22Rv1 (cell line): ENCODE measurements at regions not wholly inside any gene's neighbourhood (a gene's known extent, or its start where the extent isn't known, plus 50 kb on each side); places are given as distances from the start of the nearest gene placed in this dataset.

Experiments used
- H3K27ac ChIP-seq: fragments of 450-650 bp; 2 replicates; pipeline ENCODE4 v1.5.1; 2017
- ZFX ChIP-seq: fragments of 450-650 bp; IDR thresholded peaks from 2 replicates; pipeline ENCODE4 v1.6.1; 2017; ENCODE audit warnings: antibody characterized with exemption, borderline replicate concordance
- TF ChIP-seq, protein P1 (sequence below): fragments of 450-650 bp; IDR thresholded peaks from 2 replicates; pipeline ENCODE4 v1.5.1; 2017; ENCODE audit warnings: mild to moderate bottlenecking

DNA sequence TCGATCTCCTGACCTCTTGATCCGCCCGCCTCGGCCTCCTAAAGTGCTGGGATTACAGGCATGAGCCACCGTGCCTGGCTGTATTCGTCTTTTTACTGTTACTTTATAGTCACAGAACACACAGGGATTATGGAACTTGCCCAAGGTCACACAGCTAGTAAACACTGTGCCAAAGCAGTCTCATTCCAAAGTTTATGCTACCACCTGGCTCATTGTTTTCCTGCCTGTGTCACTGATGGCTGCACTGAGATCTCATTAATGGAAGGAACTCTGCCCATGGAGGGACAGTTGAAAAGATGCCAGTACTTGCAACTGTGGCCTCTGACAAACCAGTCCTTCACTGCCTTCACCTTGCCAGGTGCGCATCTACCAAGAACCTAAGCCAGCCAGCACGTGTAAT is 517.7 kb downstream of the BCOR start:
- H3K27ac ChIP-seq = no peak overlapping the region
- TF ChIP-seq, protein P1, sequence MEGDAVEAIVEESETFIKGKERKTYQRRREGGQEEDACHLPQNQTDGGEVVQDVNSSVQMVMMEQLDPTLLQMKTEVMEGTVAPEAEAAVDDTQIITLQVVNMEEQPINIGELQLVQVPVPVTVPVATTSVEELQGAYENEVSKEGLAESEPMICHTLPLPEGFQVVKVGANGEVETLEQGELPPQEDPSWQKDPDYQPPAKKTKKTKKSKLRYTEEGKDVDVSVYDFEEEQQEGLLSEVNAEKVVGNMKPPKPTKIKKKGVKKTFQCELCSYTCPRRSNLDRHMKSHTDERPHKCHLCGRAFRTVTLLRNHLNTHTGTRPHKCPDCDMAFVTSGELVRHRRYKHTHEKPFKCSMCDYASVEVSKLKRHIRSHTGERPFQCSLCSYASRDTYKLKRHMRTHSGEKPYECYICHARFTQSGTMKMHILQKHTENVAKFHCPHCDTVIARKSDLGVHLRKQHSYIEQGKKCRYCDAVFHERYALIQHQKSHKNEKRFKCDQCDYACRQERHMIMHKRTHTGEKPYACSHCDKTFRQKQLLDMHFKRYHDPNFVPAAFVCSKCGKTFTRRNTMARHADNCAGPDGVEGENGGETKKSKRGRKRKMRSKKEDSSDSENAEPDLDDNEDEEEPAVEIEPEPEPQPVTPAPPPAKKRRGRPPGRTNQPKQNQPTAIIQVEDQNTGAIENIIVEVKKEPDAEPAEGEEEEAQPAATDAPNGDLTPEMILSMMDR = no peak
- no peak for TF ChIP-seq ZFX

DNA sequence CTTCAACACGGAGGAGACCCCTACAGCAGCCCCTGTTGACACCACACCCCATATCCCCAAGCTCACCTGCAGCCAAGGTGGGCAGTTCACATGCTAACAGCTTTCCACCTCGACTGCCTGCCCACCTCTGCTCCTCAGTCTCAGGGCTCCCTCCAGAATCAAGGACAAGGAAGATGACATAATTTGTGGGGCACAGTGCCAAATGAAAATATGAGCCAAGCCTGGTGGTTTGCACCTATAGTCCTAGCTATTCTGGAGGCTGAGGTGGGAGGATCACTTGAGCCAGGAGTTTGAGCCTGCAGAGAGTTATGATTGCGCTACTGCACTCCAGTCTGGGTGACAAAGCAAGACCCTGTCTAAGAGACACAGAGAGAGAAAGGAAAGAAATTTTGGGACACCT is 516.3 kb downstream of the BCOR start:
- TF ChIP-seq, protein P1 = no peak
- no peak for TF ChIP-seq ZFX

DNA sequence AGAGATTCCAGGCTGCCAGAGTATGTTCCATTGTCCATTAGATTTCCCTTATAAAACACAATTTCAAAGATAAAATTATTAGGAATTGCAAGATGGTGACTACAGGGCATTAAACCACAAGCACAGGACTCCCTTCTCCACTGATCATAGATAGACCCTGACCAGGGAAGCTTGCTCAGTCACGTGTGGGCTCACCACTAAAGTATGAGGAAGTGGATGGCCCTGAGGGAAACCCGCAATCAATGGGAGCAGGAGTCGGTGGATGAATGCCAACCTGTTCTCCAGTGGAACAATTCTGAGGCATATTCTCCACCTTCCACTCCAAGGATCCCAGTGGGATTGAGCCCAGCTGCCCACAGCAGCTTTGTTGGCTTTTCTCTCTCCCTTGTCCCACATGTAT is 515.7 kb downstream of the BCOR start:
- TF ChIP-seq, protein P1 = no peak
- no peak for TF ChIP-seq ZFX
- no peak overlapping the region for H3K27ac ChIP-seq

More for the DNA sequence above, 516.3 kb downstream of the BCOR start:
- no peak overlapping the region for H3K27ac ChIP-seq

DNA sequence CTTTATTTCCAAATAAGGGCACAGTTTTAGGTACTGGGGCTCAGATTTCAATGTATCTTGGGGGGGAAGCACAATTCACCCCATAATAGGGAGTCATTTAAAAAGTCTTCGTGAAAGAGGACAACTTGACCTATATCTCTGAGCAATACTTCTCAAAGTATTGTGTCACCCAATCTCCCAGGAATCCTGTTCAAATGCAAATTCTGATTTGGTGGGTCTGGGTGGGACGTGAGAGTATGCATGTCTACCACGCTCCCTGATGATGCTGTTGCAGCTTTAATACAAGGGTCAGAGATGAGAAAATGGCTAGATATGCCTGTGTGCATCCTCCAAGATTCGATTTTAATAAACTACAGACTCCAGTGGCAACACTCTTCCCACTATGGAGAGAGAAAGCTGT is 514.8 kb downstream of the BCOR start:
- TF ChIP-seq, protein P1 = no peak
- no peak for TF ChIP-seq ZFX
- H3K27ac ChIP-seq = no peak overlapping the region

DNA sequence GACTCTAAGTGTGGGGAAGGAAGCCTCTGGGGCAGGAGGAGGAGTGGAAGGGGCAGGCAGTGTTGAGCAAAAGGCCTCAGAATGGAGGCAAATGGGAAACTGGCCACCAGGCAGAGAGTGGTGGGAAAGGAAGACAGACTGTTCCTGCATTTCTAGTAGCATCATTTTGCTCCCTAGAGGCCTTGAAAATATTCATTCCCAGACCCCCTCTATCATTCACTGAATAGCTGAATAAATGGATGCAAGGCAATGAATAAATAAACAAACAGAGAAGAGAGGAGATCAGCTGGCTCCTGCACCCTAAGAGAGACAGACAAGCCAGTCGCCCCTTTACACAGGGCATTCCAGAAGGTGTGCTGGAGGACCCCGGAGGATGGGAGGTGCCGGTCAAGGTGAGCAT is 511.9 kb downstream of the BCOR start:
- no peak overlapping the region for H3K27ac ChIP-seq
- TF ChIP-seq, protein P1 = no peak
- no peak for TF ChIP-seq ZFX

DNA sequence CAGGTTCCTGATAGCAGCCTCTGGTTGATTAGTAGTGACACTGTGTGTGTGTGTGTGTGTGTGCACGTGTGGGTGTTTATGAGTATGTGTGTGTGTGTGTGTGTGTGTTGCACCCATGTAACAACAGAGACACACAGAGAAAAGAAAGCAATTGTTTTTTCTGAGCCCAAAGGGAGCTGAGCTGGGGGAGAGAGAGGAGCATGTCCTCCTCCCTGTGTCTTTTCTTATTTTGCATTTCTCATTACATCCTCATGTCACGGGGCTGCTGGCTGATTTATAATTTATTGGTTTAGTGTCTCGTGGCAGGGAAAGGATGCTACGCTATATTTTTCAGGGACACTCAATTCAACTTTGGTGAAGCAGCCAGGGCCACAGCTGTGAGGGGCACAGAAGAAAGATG is 511.4 kb downstream of the BCOR start:
- no peak overlapping the region for H3K27ac ChIP-seq
- TF ChIP-seq, protein P1 = no peak
- TF ChIP-seq ZFX = no peak

DNA sequence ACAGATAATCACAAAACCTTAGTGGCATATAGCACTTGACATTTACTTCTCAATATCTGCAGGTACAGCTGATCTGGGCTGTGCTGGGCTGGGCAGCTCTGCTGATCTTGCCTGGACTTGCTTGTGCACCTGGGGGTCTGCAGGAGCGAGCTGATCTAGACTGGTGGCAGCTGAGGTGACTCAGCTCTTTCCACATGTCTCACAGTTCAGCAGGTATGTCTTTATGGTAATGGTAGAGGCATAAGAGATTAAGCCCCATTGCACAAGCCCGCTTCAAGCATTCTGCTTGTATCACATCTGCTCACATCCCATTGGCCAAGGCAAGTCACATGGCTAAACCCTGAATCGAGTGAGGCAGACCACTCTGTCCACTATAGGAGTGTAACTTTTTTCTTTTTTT is 506.7 kb downstream of the BCOR start:
- TF ChIP-seq, protein P1 = no peak
- no peak for TF ChIP-seq ZFX
- no peak overlapping the region for H3K27ac ChIP-seq
